Activated T-cell treated with anti-CD3 and anti-CD28 coated beads, Interleukin-2, amount 50 U/mL, for 4 hours (primary cell): ENCODE measurements at regions not wholly inside any gene's neighbourhood (a gene's known extent, or its start where the extent isn't known, plus 50 kb on each side); places are given as distances from the start of the nearest gene placed in this dataset.

Experiments used
- ATAC-seq, 2 donors: fragments of 200-7000 bp; cut with Tn5 transposase; one replicate each; pipeline ENCODE4 v1.10.0; 2021
- DNase-seq: peaks from one replicate; pipeline ENCODE4 v3.0.0-alpha.2; 2020
- H3K27me3 Mint-ChIP-seq: one replicate; pipeline ENCODE4 v1.8.0; 2021; ENCODE audit warnings: low read depth, mixed read lengths
- H3K36me3 Mint-ChIP-seq: one replicate; pipeline ENCODE4 v1.8.0; 2022; ENCODE audit warnings: mixed read lengths; ENCODE audit not compliant: insufficient read depth
- H3K4me1 Mint-ChIP-seq: one replicate; pipeline ENCODE4 v1.8.0; 2021; ENCODE audit warnings: low read depth, mixed read lengths
- H3K4me3 Mint-ChIP-seq: one replicate; pipeline ENCODE4 v1.8.0; 2021; ENCODE audit warnings: mild to moderate bottlenecking, moderate library complexity, mixed read lengths
- H3K9me3 Mint-ChIP-seq: one replicate; pipeline ENCODE4 v1.8.0; 2021; ENCODE audit warnings: mixed read lengths

GRCh38 chr1:84759756-84760155 is 69.5 kb upstream of the SSX2IP start:
- ATAC-seq (no peak), DNase-seq (no peak)
- H3K4me1 Mint-ChIP-seq: peaks cover 6% of the 10 kb centered on the region
- no peaks in the 10 kb centered on the region for H3K9me3 Mint-ChIP-seq
- H3K36me3 Mint-ChIP-seq: no peaks in the 10 kb centered on the region
- H3K27me3 Mint-ChIP-seq: peaks cover 16% of the 10 kb centered on the region
- H3K4me3 Mint-ChIP-seq: no peak overlapping the region

- H3K27me3 Mint-ChIP-seq: peaks cover 16% of the 10 kb centered on the region
- no peaks in the 10 kb centered on the region for H3K36me3 Mint-ChIP-seq
- ATAC-seq (peak; percentile 46 to 62), DNase-seq (no peak)
- no peaks in the 10 kb centered on the region for H3K9me3 Mint-ChIP-seq
- H3K4me1 Mint-ChIP-seq: peaks cover 6% of the 10 kb centered on the region
- peak overlapping the region; percentile 6 for H3K4me3 Mint-ChIP-seq
These were observed 68.8 kb upstream of the SSX2IP start for GRCh38 chr1:84758968-84759491.

- Mint-ChIP-seq H3K4me1 (peaks cover 7% of the 10 kb centered on the region), H3K9me3 (no peaks in the 10 kb centered on the region), H3K4me3 (no peak overlapping the region), H3K27me3 (peaks cover 17% of the 10 kb centered on the region), H3K36me3 (no peaks in the 10 kb centered on the region)
- ATAC-seq (no peak), DNase-seq (no peak)
These were observed 68.2 kb upstream of the SSX2IP start for GRCh38 chr1:84758476-84758875.

DNA sequence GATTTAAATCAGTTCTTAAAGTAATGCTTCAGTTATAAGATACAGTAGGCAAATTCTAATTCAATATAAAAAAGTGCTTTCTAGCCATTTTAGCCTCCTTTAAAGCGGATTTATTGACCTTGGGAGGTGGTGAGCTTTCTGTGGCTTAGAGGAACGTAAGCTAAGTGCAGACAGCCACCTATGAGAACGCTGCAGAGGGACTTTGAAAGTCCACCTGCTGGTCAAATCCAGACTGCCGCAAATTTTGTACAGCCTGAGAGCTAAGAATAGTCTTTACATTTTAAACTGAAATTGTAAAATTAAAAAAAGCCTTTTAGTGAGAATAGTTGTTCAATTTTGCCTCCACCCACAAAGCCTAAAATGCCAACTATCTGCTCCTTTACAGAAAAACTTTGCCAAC is 67.0 kb upstream of the SSX2IP start:
- DNase-seq (no peak), ATAC-seq (no peak)
- Mint-ChIP-seq H3K4me3 (no peak overlapping the region), H3K4me1 (peaks cover 8% of the 10 kb centered on the region), H3K27me3 (peaks cover 18% of the 10 kb centered on the region), H3K36me3 (no peaks in the 10 kb centered on the region), H3K9me3 (no peaks in the 10 kb centered on the region)

- H3K27me3 Mint-ChIP-seq: peaks cover 20% of the 10 kb centered on the region
- H3K9me3 Mint-ChIP-seq: no peaks in the 10 kb centered on the region
- H3K36me3 Mint-ChIP-seq: no peaks in the 10 kb centered on the region
- no peak overlapping the region for H3K4me3 Mint-ChIP-seq
- ATAC-seq: no peak
- no peak for DNase-seq
- H3K4me1 Mint-ChIP-seq: peaks cover 8% of the 10 kb centered on the region
These were observed 66.3 kb upstream of the SSX2IP start for GRCh38 chr1:84756455-84757082.

DNA sequence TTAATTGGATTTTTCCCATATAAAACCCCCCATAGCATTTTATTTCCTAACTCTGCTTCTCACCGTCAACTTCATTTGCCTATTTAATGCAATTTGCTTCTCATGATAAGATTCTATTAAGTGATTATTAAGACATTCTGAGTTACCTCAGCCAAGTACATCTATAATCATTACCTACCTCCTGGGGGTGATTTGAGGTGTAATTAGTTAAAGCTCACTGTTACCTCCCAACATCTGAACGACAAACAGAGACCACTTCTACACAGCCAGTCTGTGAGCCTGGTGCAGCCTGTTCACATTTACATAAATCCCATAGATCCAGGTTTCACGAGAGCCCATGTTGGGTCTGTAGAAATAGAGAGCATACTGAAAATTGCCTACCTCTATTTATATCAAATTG is 65.7 kb upstream of the SSX2IP start:
- ATAC-seq (no peak), DNase-seq (no peak)
- Mint-ChIP-seq H3K36me3 (no peaks in the 10 kb centered on the region), H3K4me3 (no peak overlapping the region), H3K9me3 (no peaks in the 10 kb centered on the region), H3K4me1 (peaks cover 8% of the 10 kb centered on the region), H3K27me3 (peaks cover 20% of the 10 kb centered on the region)

DNA sequence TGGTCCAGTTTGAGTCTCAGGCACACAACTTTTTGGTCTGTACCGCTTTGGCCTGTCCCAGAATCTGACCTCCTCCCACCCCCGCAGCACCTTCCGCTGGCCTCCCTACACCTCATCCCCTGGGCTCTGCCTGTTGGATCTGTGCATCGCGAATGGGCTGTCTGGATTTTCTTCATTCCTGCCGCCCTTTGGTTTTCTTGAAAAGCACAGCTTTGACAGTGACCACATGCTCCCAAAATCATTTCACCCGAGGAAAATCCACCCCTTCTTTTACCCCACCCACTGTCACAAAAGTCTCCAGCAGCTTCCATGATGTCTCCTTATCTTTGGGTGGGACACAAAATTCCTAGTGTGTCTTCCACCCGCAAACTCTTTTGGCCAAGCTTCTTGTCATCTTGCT is 65.0 kb upstream of the SSX2IP start:
- Mint-ChIP-seq H3K4me1 (peaks cover 8% of the 10 kb centered on the region), H3K9me3 (no peaks in the 10 kb centered on the region), H3K27me3 (peaks cover 21% of the 10 kb centered on the region), H3K36me3 (no peaks in the 10 kb centered on the region), H3K4me3 (no peak overlapping the region)
- DNase-seq (no peak), ATAC-seq (no peak)

GRCh38 chr1:84754386-84754703 is 64.1 kb upstream of the SSX2IP start:
- H3K36me3 Mint-ChIP-seq: no peaks in the 10 kb centered on the region
- peaks cover 8% of the 10 kb centered on the region for H3K4me1 Mint-ChIP-seq
- no peak overlapping the region for H3K4me3 Mint-ChIP-seq
- H3K9me3 Mint-ChIP-seq: no peaks in the 10 kb centered on the region
- H3K27me3 Mint-ChIP-seq: peaks cover 23% of the 10 kb centered on the region
- DNase-seq (no peak), ATAC-seq (no peak)

DNA sequence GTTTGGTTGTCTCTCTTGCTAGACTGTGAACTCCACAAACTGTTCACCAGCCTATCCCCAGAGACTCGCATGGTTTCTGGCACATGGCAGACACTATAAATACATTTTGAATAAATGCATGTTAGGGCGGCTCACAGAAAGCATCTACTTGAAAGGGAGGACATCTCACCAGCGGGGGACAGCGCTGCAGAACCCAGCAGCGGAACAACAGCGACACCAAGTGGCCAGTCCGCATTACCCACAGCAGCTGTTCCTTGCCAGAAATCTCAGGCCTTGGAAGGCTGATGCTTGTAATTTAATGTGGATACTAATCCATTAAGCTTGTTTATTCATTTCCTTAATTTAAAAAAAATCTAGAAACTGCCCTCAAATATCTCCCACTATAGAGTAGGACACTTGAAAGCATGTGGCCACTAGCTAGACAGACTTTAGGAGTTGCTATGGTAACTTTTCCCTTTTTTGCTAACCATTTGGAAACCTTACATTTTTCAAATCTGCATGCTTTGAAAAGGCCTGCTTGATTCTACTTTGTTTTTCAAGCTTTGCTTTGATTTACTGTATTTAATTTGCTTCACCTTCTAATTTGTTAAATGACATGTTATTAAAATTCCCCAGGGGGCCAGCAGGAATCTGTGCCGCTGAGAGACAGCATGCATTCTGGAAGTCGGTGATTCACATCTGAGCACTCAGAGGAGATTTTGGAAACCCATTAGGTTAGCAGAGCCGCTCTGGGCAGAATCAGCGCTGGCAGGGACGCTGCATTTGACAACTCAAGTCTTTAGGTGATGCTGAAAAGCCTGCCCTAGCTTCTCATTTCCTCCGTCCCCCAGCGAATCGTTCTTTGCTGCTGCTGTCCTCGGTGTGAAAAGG is 63.5 kb upstream of the SSX2IP start:
- peak; percentile 78 for DNase-seq
- H3K36me3 Mint-ChIP-seq: no peaks in the 10 kb centered on the region
- ATAC-seq: peak; percentile 87 to 95
- H3K9me3 Mint-ChIP-seq: no peaks in the 10 kb centered on the region
- peaks cover 4% of the 10 kb centered on the region for H3K4me1 Mint-ChIP-seq
- no peak overlapping the region for H3K4me3 Mint-ChIP-seq
- H3K27me3 Mint-ChIP-seq: peaks cover 20% of the 10 kb centered on the region

- Mint-ChIP-seq H3K27me3 (peaks cover 15% of the 10 kb centered on the region), H3K4me3 (no peak overlapping the region), H3K9me3 (no peaks in the 10 kb centered on the region), H3K4me1 (peaks cover 2% of the 10 kb centered on the region), H3K36me3 (no peaks in the 10 kb centered on the region)
- DNase-seq (no peak), ATAC-seq (no peak)
These were observed 60.0 kb upstream of the SSX2IP start for GRCh38 chr1:84750110-84750730.

DNA sequence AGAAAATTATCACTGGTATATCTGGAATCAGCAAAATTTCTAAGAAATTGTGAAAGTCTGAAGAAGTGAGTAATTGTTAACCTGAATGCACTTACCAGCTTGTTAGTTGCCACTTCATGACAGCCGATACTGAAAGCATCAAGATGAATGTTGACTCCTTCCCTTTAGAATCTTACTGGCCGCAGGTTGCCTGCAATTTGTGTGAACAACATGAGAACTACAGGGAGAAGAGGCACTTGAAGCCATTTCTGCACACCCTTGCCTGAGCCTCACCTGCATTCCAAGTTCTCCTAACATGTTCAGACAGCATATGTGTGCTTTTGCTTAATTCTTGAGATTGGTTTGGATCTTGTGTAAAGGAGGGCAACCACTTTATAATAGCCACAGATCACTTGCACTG is 59.2 kb upstream of the SSX2IP start:
- no peaks in the 10 kb centered on the region for H3K36me3 Mint-ChIP-seq
- no peaks in the 10 kb centered on the region for H3K9me3 Mint-ChIP-seq
- no peak for DNase-seq
- H3K4me3 Mint-ChIP-seq: no peak overlapping the region
- H3K27me3 Mint-ChIP-seq: peaks cover 15% of the 10 kb centered on the region
- ATAC-seq: peak in 1 of 2 donors; percentile 28
- H3K4me1 Mint-ChIP-seq: peaks cover 2% of the 10 kb centered on the region

DNA sequence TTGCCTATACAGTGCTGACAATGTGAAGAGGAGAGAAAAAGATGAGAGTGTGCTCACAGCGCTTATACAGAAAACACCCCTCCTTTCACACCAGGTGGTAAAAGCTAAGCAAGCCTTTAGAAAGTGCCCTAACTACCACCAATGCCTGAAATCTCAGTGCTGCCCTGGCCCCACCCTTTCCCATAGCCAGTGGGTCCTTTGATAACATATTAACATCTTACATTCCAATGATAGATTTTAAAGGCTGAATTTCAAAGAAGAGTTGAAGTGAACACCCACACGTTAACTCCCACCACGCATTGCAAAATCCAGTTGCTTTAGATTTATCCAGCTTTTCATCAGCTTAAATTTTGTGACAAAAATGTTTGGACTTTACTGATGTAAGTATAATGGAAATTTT is 58.1 kb upstream of the SSX2IP start:
- Mint-ChIP-seq H3K36me3 (no peaks in the 10 kb centered on the region), H3K9me3 (no peaks in the 10 kb centered on the region), H3K4me3 (no peak overlapping the region), H3K27me3 (peaks cover 13% of the 10 kb centered on the region), H3K4me1 (peaks cover under 1% of the 10 kb centered on the region)
- ATAC-seq (no peak), DNase-seq (no peak)

DNA sequence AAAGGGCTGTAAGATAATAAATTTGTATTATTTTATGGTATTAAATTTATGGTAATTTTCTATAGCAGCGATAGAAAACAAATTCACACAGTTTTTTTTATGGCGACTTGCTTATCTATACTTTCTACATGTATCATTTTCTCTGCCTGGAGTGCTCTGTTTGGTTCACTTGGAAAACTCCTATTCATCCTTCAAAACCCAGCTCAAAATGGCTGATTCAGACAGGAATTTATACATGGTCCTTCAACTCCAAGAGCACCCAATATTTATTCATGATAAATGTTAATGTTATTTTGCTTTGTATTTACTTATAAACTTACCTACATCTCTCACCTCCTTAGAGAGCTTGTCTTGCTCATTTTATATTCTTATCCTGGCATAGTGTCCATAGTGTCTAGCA is 55.6 kb upstream of the SSX2IP start:
- DNase-seq: no peak
- H3K27me3 Mint-ChIP-seq: peaks cover 11% of the 10 kb centered on the region
- H3K4me3 Mint-ChIP-seq: no peak overlapping the region
- no peak for ATAC-seq
- H3K9me3 Mint-ChIP-seq: no peaks in the 10 kb centered on the region
- peaks cover 2% of the 10 kb centered on the region for H3K4me1 Mint-ChIP-seq
- no peaks in the 10 kb centered on the region for H3K36me3 Mint-ChIP-seq

- Mint-ChIP-seq H3K9me3 (no peaks in the 10 kb centered on the region), H3K4me1 (peaks cover 2% of the 10 kb centered on the region), H3K4me3 (no peak overlapping the region), H3K36me3 (no peaks in the 10 kb centered on the region), H3K27me3 (peaks cover 5% of the 10 kb centered on the region)
- ATAC-seq: no peak
- no peak for DNase-seq
These were observed 53.6 kb upstream of the SSX2IP start for GRCh38 chr1:84743896-84744295.

GRCh38 chr1:84742653-84743052 is 52.4 kb upstream of the SSX2IP start:
- ATAC-seq: peak; percentile 7 to 40
- no peaks in the 10 kb centered on the region for H3K36me3 Mint-ChIP-seq
- peaks cover 8% of the 10 kb centered on the region for H3K27me3 Mint-ChIP-seq
- no peak for DNase-seq
- peaks cover 2% of the 10 kb centered on the region for H3K4me1 Mint-ChIP-seq
- no peak overlapping the region for H3K4me3 Mint-ChIP-seq
- H3K9me3 Mint-ChIP-seq: no peaks in the 10 kb centered on the region
